HCT116 (cell line): ENCODE measurements at regions not wholly inside any gene's neighbourhood (a gene's known extent, or its start where the extent isn't known, plus 50 kb on each side); places are given as distances from the start of the nearest gene placed in this dataset.

Source experiments
- ATAC-seq: fragments of 200-7000 bp; cut with Tn5 transposase; 2 replicates; pipeline ENCODE4 v1.9.1; 2020; ENCODE audit warnings: mild to moderate bottlenecking, moderate library complexity
- BruUV-seq: library from RNA; stranded (reverse); fragments of 400-500 nt; replicated peaks from 2 replicates; lab custom pipeline; 2021; lab: Mats Ljungman, UMichigan
- CTCF ChIA-PET: fragments of 300-600 bp; sonication (Branson Sonifier 250); formaldehyde crosslinking; loops from one replicate; lab custom pipeline; 2021; ENCODE audit warnings: antibody characterized with exemption; lab: Charles Lee
- POLR2A ChIA-PET: fragments of 300-600, 350-600 bp; sonication (Branson Sonifier 250); formaldehyde crosslinking; loops from one replicate; lab custom pipeline; 2021; ENCODE audit warnings: antibody characterized with exemption; lab: Charles Lee
- RAD21 ChIA-PET, 2 experiments: fragments of 300-600 bp; sonication (Branson Sonifier 250); formaldehyde crosslinking; loops; one replicate each; lab custom pipeline; 2023; ENCODE audit warnings: low total read pairs in 2 of 2; ENCODE audit not compliant: uncharacterized antibody in 2 of 2, unreplicated experiment in 2 of 2, low non-redundant PET in 1 of 2; lab: Charles Lee
- DNase-seq: peaks from one replicate; pipeline ENCODE4 v3.0.0-alpha.2; 2010; ENCODE audit warnings: low read depth, low spot score
- H2AFZ ChIP-seq: fragments of 200-600 bp; shearing (Covaris generic), sonication (generic); 2 replicates; pipeline ENCODE4 v1.6.1; 2017; ENCODE audit warnings: low read depth, mixed run types, mixed read lengths, antibody characterized with exemption, low read length; ENCODE audit not compliant: poor library complexity, severe bottlenecking
- H3K27ac ChIP-seq: 2 replicates; pipeline ENCODE4 v1.5.1; 2012; ENCODE audit warnings: low read depth, low read length
- H3K27me3 ChIP-seq: fragments of 200-600 bp; sonication (generic); 2 replicates; pipeline ENCODE4 v1.6.1; 2016; ENCODE audit warnings: mixed run types, low read length, mixed read lengths; ENCODE audit not compliant: insufficient read depth
- H3K36me3 ChIP-seq, 2 experiments: fragments of 200-500 bp in 1 of 2; fragments of 200-600 bp in 1 of 2; sonication (Bioruptor generic) in 1 of 2; sonication (generic) in 1 of 2; 2 replicates each; pipeline versions ENCODE4 v1.5.1 to v1.6.1; 2014 to 2016; ENCODE audit warnings: low read length in 2 of 2, inconsistent platforms in 1 of 2, mixed read lengths in 1 of 2, mixed run types in 1 of 2; ENCODE audit not compliant: insufficient read depth in 2 of 2, control insufficient read depth in 1 of 2
- H3K4me1 ChIP-seq, 2 experiments: fragments of 200-600 bp in 1 of 2; sonication (generic) in 1 of 2; 2 replicates each; pipeline versions ENCODE4 v1.5.1 to v1.6.1; 2012 to 2017; ENCODE audit warnings: low read length in 2 of 2, inconsistent platforms in 1 of 2, mild to moderate bottlenecking in 1 of 2, mixed read lengths in 1 of 2, mixed run types in 1 of 2, moderate library complexity in 1 of 2; ENCODE audit not compliant: insufficient read depth in 2 of 2, control insufficient read depth in 1 of 2
- H3K4me2 ChIP-seq: fragments of 200-600 bp; sonication (generic); 2 replicates; pipeline ENCODE4 v1.6.1; 2017; ENCODE audit warnings: mixed run types, low read length, mixed read lengths
- H3K4me3 ChIP-seq, 2 experiments: fragments of 200-600 bp in 1 of 2; sonication (generic) in 1 of 2; replicated peaks in 1 of 2; 2 replicates each; pipeline ENCODE4 v1.5.1; 2011 to 2016; ENCODE audit warnings: low read length in 2 of 2, control low read depth in 1 of 2, low read depth in 1 of 2, mild to moderate bottlenecking in 1 of 2, mixed read lengths in 1 of 2, mixed run types in 1 of 2
- H3K79me2 ChIP-seq: fragments of 200-600 bp; sonication (generic); 2 replicates; pipeline ENCODE4 v1.6.1; 2017; ENCODE audit warnings: mild to moderate bottlenecking, mixed run types, low read length, moderate library complexity, mixed read lengths; ENCODE audit not compliant: insufficient read depth
- H3K9ac ChIP-seq: fragments of 200-600 bp; sonication (generic); 2 replicates; pipeline ENCODE4 v1.6.1; 2016; ENCODE audit warnings: low read length, mixed read lengths
- H3K9me2 ChIP-seq: fragments of 200-600 bp; sonication (generic), shearing (Covaris generic); 2 replicates; pipeline ENCODE4 v1.6.1; 2017; ENCODE audit warnings: mixed run types, mild to moderate bottlenecking, moderate library complexity; ENCODE audit not compliant: insufficient read depth
- H3K9me3 ChIP-seq, 2 experiments: fragments of 200-500 bp in 1 of 2; fragments of 200-600 bp in 1 of 2; sonication (Bioruptor generic) in 1 of 2; sonication (generic) in 1 of 2; 2 replicates each; pipeline ENCODE4 v1.6.1; 2014 to 2017; ENCODE audit warnings: low read length in 2 of 2, mixed read lengths in 2 of 2, inconsistent platforms in 1 of 2, low read depth in 1 of 2, mild to moderate bottlenecking in 1 of 2, mixed run types in 1 of 2, moderate library complexity in 1 of 2; ENCODE audit not compliant: control insufficient read depth in 1 of 2, insufficient read depth in 1 of 2
- H4K20me1 ChIP-seq: fragments of 200-600 bp; sonication (generic), shearing (Covaris generic); 2 replicates; pipeline ENCODE4 v1.6.1; 2017; ENCODE audit warnings: mixed run types, mild to moderate bottlenecking, moderate library complexity; ENCODE audit not compliant: insufficient read depth
- EGR1 ChIP-seq: IDR thresholded peaks from 2 replicates; pipeline ENCODE4 v1.6.1; 2012; ENCODE audit warnings: low read depth
- ELF1 ChIP-seq: IDR thresholded peaks from 2 replicates; pipeline ENCODE4 v1.6.1; 2012; ENCODE audit warnings: low read depth, borderline replicate concordance
- EZH2 ChIP-seq: fragments of 200-600 bp; sonication (generic); IDR thresholded peaks from 2 replicates; pipeline ENCODE4 v1.6.1; 2017; ENCODE audit warnings: antibody characterized with exemption, mixed run types
- EZH2phosphoT487 ChIP-seq: fragments of 200-600 bp; IDR thresholded peaks from 2 replicates; pipeline ENCODE4 v1.6.1; 2018; ENCODE audit warnings: antibody characterized with exemption, borderline replicate concordance
- FOSL1 ChIP-seq: IDR thresholded peaks from 2 replicates; pipeline ENCODE4 v1.6.1; 2012; ENCODE audit warnings: low read depth
- POLR2A ChIP-seq: IDR thresholded peaks from 2 replicates; pipeline ENCODE4 v1.7.0; 2011; ENCODE audit warnings: borderline replicate concordance; ENCODE audit not compliant: insufficient read depth, insufficient read length; ENCODE audit errors: extremely low read depth
- ZBTB33 ChIP-seq: IDR thresholded peaks from 2 replicates; pipeline ENCODE4 v1.6.1; 2011; ENCODE audit warnings: mild to moderate bottlenecking, low read length, moderate library complexity; ENCODE audit not compliant: insufficient replicate concordance; ENCODE audit errors: extremely low read depth
- ZFX ChIP-seq: fragments of 450-650 bp; IDR thresholded peaks from 2 replicates; pipeline ENCODE4 v1.6.1; 2017
- ZNF274 ChIP-seq: fragments of 200-500 bp; sonication (Bioruptor generic); IDR thresholded peaks from 2 replicates; pipeline ENCODE4 v1.6.1; 2014; ENCODE audit warnings: mild to moderate bottlenecking, low read depth, low read length, inconsistent platforms
- intact Hi-C: fragments of 100-400 bp; cut with micrococcal nuclease; formaldehyde crosslinking; loops from 2 replicates; pipeline ENCODE4 v1.10.0; 2022
- TF ChIP-seq, protein P1 (sequence below): IDR thresholded peaks from 2 replicates; pipeline ENCODE4 v1.6.1; 2012; ENCODE audit warnings: low read depth
- TF ChIP-seq, protein P2 (sequence below): IDR thresholded peaks from 2 replicates; pipeline ENCODE4 v1.6.1; 2012
- TF ChIP-seq, protein P3 (sequence below), 3 experiments: fragments of 200-600 bp in 1 of 3; sonication (generic) in 1 of 3; IDR thresholded peaks in 2 of 3; conservative IDR thresholded peaks in 1 of 3; 2 replicates each; pipeline ENCODE4 v1.5.1; 2012 to 2017; ENCODE audit warnings: low read depth in 2 of 3, low read length in 2 of 3, antibody characterized with exemption in 1 of 3, borderline replicate concordance in 1 of 3, control low read depth in 1 of 3, mild to moderate bottlenecking in 1 of 3, mixed read lengths in 1 of 3, mixed run types in 1 of 3, moderate library complexity in 1 of 3; ENCODE audit not compliant: insufficient read depth in 1 of 3

GRCh38 chr1:14522926-14523241 is 75.6 kb upstream of the KAZN start:
- H2AFZ ChIP-seq, result no peak overlapping the region
- ATAC-seq, result peak; percentile 47
- no peak overlapping the region for H3K27ac ChIP-seq
- no peak overlapping the region for H3K4me3 ChIP-seq
- ChIA-PET RAD21 (no interaction called here), CTCF (no interaction called here), POLR2A (no interaction called here)
- no peaks in the 10 kb centered on the region for H4K20me1 ChIP-seq
- no peak overlapping the region for H3K9ac ChIP-seq
- intact Hi-C loops, result no loop called here
- H3K4me2 ChIP-seq, result no peak overlapping the region
- H3K36me3 ChIP-seq, result no peaks in the 10 kb centered on the region
- H3K9me2 ChIP-seq, result no peaks in the 10 kb centered on the region
- H3K79me2 ChIP-seq, result no peaks in the 10 kb centered on the region
- BruUV-seq, result no TSS peak
- peaks cover 20% of the 10 kb centered on the region for H3K27me3 ChIP-seq
- no peaks in the 10 kb centered on the region for H3K9me3 ChIP-seq
- TF ChIP-seq ZNF274 (no peak), POLR2A (no peak), ELF1 (no peak), FOSL1 (no peak), ZBTB33 (no peak)
- no peaks in the 10 kb centered on the region for H3K4me1 ChIP-seq
- DNase-seq, result no peak

GRCh38 chr1:14524826-14525636 is 73.5 kb upstream of the KAZN start:
- no peak for DNase-seq
- no peaks in the 10 kb centered on the region for H3K4me1 ChIP-seq
- no peak overlapping the region for H3K27ac ChIP-seq
- POLR2A ChIA-PET, result no interaction called here
- CTCF ChIA-PET, result no interaction called here
- BruUV-seq, result no TSS peak
- no peaks in the 10 kb centered on the region for H4K20me1 ChIP-seq
- no peak for ATAC-seq
- RAD21 ChIA-PET, result no interaction called here
- no peaks in the 10 kb centered on the region for H3K79me2 ChIP-seq
- peaks cover 18% of the 10 kb centered on the region for H3K27me3 ChIP-seq
- no peak overlapping the region for H3K4me3 ChIP-seq
- no peaks in the 10 kb centered on the region for H3K36me3 ChIP-seq
- no peaks in the 10 kb centered on the region for H3K9me2 ChIP-seq
- no peak overlapping the region for H3K9ac ChIP-seq
- no peak overlapping the region for H2AFZ ChIP-seq
- intact Hi-C loops, result no loop called here
- no peak overlapping the region for H3K4me2 ChIP-seq
- H3K9me3 ChIP-seq, result no peaks in the 10 kb centered on the region
- TF ChIP-seq EZH2phosphoT487, result no peak
- no peak for TF ChIP-seq EZH2
- TF ChIP-seq, protein P1, sequence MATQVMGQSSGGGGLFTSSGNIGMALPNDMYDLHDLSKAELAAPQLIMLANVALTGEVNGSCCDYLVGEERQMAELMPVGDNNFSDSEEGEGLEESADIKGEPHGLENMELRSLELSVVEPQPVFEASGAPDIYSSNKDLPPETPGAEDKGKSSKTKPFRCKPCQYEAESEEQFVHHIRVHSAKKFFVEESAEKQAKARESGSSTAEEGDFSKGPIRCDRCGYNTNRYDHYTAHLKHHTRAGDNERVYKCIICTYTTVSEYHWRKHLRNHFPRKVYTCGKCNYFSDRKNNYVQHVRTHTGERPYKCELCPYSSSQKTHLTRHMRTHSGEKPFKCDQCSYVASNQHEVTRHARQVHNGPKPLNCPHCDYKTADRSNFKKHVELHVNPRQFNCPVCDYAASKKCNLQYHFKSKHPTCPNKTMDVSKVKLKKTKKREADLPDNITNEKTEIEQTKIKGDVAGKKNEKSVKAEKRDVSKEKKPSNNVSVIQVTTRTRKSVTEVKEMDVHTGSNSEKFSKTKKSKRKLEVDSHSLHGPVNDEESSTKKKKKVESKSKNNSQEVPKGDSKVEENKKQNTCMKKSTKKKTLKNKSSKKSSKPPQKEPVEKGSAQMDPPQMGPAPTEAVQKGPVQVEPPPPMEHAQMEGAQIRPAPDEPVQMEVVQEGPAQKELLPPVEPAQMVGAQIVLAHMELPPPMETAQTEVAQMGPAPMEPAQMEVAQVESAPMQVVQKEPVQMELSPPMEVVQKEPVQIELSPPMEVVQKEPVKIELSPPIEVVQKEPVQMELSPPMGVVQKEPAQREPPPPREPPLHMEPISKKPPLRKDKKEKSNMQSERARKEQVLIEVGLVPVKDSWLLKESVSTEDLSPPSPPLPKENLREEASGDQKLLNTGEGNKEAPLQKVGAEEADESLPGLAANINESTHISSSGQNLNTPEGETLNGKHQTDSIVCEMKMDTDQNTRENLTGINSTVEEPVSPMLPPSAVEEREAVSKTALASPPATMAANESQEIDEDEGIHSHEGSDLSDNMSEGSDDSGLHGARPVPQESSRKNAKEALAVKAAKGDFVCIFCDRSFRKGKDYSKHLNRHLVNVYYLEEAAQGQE, result no peak
- TF ChIP-seq, protein P2, sequence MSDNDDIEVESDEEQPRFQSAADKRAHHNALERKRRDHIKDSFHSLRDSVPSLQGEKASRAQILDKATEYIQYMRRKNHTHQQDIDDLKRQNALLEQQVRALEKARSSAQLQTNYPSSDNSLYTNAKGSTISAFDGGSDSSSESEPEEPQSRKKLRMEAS, result no peak
- TF ChIP-seq, protein P3, sequence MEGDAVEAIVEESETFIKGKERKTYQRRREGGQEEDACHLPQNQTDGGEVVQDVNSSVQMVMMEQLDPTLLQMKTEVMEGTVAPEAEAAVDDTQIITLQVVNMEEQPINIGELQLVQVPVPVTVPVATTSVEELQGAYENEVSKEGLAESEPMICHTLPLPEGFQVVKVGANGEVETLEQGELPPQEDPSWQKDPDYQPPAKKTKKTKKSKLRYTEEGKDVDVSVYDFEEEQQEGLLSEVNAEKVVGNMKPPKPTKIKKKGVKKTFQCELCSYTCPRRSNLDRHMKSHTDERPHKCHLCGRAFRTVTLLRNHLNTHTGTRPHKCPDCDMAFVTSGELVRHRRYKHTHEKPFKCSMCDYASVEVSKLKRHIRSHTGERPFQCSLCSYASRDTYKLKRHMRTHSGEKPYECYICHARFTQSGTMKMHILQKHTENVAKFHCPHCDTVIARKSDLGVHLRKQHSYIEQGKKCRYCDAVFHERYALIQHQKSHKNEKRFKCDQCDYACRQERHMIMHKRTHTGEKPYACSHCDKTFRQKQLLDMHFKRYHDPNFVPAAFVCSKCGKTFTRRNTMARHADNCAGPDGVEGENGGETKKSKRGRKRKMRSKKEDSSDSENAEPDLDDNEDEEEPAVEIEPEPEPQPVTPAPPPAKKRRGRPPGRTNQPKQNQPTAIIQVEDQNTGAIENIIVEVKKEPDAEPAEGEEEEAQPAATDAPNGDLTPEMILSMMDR (IDR thresholded peaks at IDR 0.05 in 2 of 3, conservative IDR thresholded peaks at IDR 0.05 in 1 of 3; ENCODE audit: borderline replicate concordance in 1 of 3, insufficient read depth in 1 of 3, low read depth in 2 of 3, low read length in 2 of 3), result no peak
- no peak for TF ChIP-seq ELF1
- TF ChIP-seq ZFX, result no peak
- TF ChIP-seq EGR1, result no peak
